GM19023 (cell line): ENCODE measurements at regions not wholly inside any gene's neighbourhood (a gene's known extent, or its start where the extent isn't known, plus 50 kb on each side); places are given as distances from the start of the nearest gene placed in this dataset.

ENCODE experiments used
- ATAC-seq: cut with Tn5 transposase; IDR thresholded peaks from one replicate; pipeline ENCODE4 v1.9.1; 2021; ENCODE audit warnings: mild to moderate bottlenecking, moderate library complexity; ENCODE audit not compliant: unreplicated experiment

GRCh38 chr1:39107341-39108290 is 81.5 kb downstream of the NDUFS5 start:
- ATAC-seq, result no peak

GRCh38 chr1:39109644-39110043 is 83.5 kb downstream of the NDUFS5 start:
- ATAC-seq, result no peak

GRCh38 chr1:39110325-39110851 is 84.2 kb downstream of the NDUFS5 start:
- ATAC-seq, result no peak

GRCh38 chr1:39110882-39111281 is 84.7 kb downstream of the NDUFS5 start:
- ATAC-seq, result no peak

GRCh38 chr1:39113109-39113743 is 87.1 kb downstream of the NDUFS5 start:
- no peak for ATAC-seq

GRCh38 chr1:39115271-39116110 is 89.0 kb upstream of the MACF1 start:
- no peak for ATAC-seq

- ATAC-seq, result no peak
These were observed 88.3 kb upstream of the MACF1 start for GRCh38 chr1:39116116-39116607.

GRCh38 chr1:39116860-39117728 is 87.4 kb upstream of the MACF1 start:
- ATAC-seq, result no peak

GRCh38 chr1:39117899-39118450 is 86.5 kb upstream of the MACF1 start:
- ATAC-seq, result no peak

GRCh38 chr1:39122056-39122455 is 82.4 kb upstream of the MACF1 start:
- ATAC-seq, result no peak

- ATAC-seq, result no peak
These were observed 80.2 kb upstream of the MACF1 start for GRCh38 chr1:39124282-39124681.

- ATAC-seq, result no peak
These were observed 77.0 kb upstream of the MACF1 start for GRCh38 chr1:39127513-39127912.

- no peak for ATAC-seq
These were observed 76.4 kb upstream of the MACF1 start for GRCh38 chr1:39128126-39128525.

GRCh38 chr1:39128959-39129358 is 75.5 kb upstream of the MACF1 start:
- no peak for ATAC-seq

GRCh38 chr1:39129514-39129913 is 75.0 kb upstream of the MACF1 start:
- no peak for ATAC-seq

- ATAC-seq, result no peak
These were observed 74.2 kb upstream of the MACF1 start for GRCh38 chr1:39130325-39130724.

- no peak for ATAC-seq
These were observed 72.6 kb upstream of the MACF1 start for GRCh38 chr1:39131940-39132339.

GRCh38 chr1:39132505-39133339 is 71.8 kb upstream of the MACF1 start:
- no peak for ATAC-seq

- no peak for ATAC-seq
These were observed 71.2 kb upstream of the MACF1 start for GRCh38 chr1:39133340-39133684.
